ENCODE measurements at regions not wholly inside any gene's neighbourhood (a gene's known extent, or its start where the extent isn't known, plus 50 kb on each side); places are given as distances from the start of the nearest gene placed in this dataset.

GRCh38 chr7:3149231-3149995 lies 105.7 kb upstream of the CARD11 start:
- H2BK5ac ChIP-seq (ENCODE audit: low read length), result no peak overlapping the region
- no peak overlapping the region for H3K4me3 ChIP-seq (ENCODE audit: low read length in 2 of 2)
- no peak overlapping the region for H2BK120ac ChIP-seq (ENCODE audit: low read depth, low read length)
- no peak overlapping the region for H2BK12ac ChIP-seq (ENCODE audit: low read length)
- H2AK5ac ChIP-seq (ENCODE audit: low read depth, low read length), result peak overlapping the region; percentile 63
- H4K91ac ChIP-seq (ENCODE audit: low read depth, low read length, poor library complexity), result no peak overlapping the region
- no peaks in the 10 kb centered on the region for H3K9me3 ChIP-seq (replicated peaks in 1 of 2; ENCODE audit: control insufficient read depth in 2 of 2, insufficient read depth in 1 of 2, low read depth in 1 of 2, low read length in 2 of 2)
- peak overlapping the region; percentile 42 for H3K4ac ChIP-seq (ENCODE audit: low read length)
- no peaks in the 10 kb centered on the region for H3K79me1 ChIP-seq (ENCODE audit: low read depth, low read length)
- H3K4me1 ChIP-seq (ENCODE audit: control insufficient read depth in 2 of 2, insufficient read depth in 1 of 2, low read depth in 1 of 2, low read length in 2 of 2), result no peaks in the 10 kb centered on the region
- H3K4me2 ChIP-seq (ENCODE audit: insufficient read depth, low read length, poor library complexity, severe bottlenecking), result no peak overlapping the region
- H3K36me3 ChIP-seq (replicated peaks in 1 of 2; ENCODE audit: control insufficient read depth in 2 of 2, insufficient read depth in 2 of 2, low read length in 2 of 2), result no peaks in the 10 kb centered on the region
- H3K27me3 ChIP-seq (ENCODE audit: control insufficient read depth in 3 of 3, insufficient read depth in 3 of 3, low read depth in 1 of 3, low read length in 3 of 3), result no peaks in the 10 kb centered on the region
- no peak overlapping the region for H2AFZ ChIP-seq (ENCODE audit: low read length)
- H3K9ac ChIP-seq (ENCODE audit: low read depth, low read length, poor library complexity), result no peak overlapping the region
- H2BK15ac ChIP-seq (ENCODE audit: low read length), result peak overlapping the region; percentile 27
- H4K8ac ChIP-seq (ENCODE audit: low read depth, low read length), result no peak overlapping the region
- H3K14ac ChIP-seq (ENCODE audit: low read length), result peak overlapping the region; percentile 31
- WGBS, 2 donors (ENCODE audit: extremely low coverage in 2 of 2, insufficient read length in 2 of 2, insufficient replicate concordance in 1 of 2), result no CpG with 5 or more reads among the region's 13 CpGs
- H3K27ac ChIP-seq (replicated peaks; ENCODE audit: low read length), result no peak overlapping the region
- H3K23ac ChIP-seq (ENCODE audit: low read depth, low read length, poor library complexity), result no peak overlapping the region
- no peak for DNase-seq (ENCODE audit: low spot score)
- H3K18ac ChIP-seq (ENCODE audit: low read length), result peak overlapping the region; percentile 52

GRCh38 chr7:3150027-3150426 lies 106.4 kb upstream of the CARD11 start:
- Histone ChIP-seq H3K9ac (ENCODE audit: low read depth, low read length, poor library complexity) (no peak overlapping the region), H3K27ac (replicated peaks; ENCODE audit: low read length) (no peak overlapping the region), H4K91ac (ENCODE audit: low read depth, low read length, poor library complexity) (no peak overlapping the region), H3K18ac (ENCODE audit: low read length) (peak overlapping the region; percentile 36), H2BK12ac (ENCODE audit: low read length) (no peak overlapping the region), H3K79me1 (ENCODE audit: low read depth, low read length) (no peaks in the 10 kb centered on the region), H2BK15ac (ENCODE audit: low read length) (no peak overlapping the region), H3K9me3 (replicated peaks in 1 of 2; ENCODE audit: control insufficient read depth in 2 of 2, insufficient read depth in 1 of 2, low read depth in 1 of 2, low read length in 2 of 2) (no peaks in the 10 kb centered on the region), H3K4me1 (ENCODE audit: control insufficient read depth in 2 of 2, insufficient read depth in 1 of 2, low read depth in 1 of 2, low read length in 2 of 2) (no peaks in the 10 kb centered on the region), H3K14ac (ENCODE audit: low read length) (no peak overlapping the region), H3K27me3 (ENCODE audit: control insufficient read depth in 3 of 3, insufficient read depth in 3 of 3, low read depth in 1 of 3, low read length in 3 of 3) (no peaks in the 10 kb centered on the region), H3K23ac (ENCODE audit: low read depth, low read length, poor library complexity) (no peak overlapping the region), H3K4ac (ENCODE audit: low read length) (peak overlapping the region; percentile 42), H2AFZ (ENCODE audit: low read length) (no peak overlapping the region), H3K4me2 (ENCODE audit: insufficient read depth, low read length, poor library complexity, severe bottlenecking) (no peak overlapping the region), H3K4me3 (ENCODE audit: low read length in 2 of 2) (no peak overlapping the region), H2BK5ac (ENCODE audit: low read length) (no peak overlapping the region), H3K36me3 (replicated peaks in 1 of 2; ENCODE audit: control insufficient read depth in 2 of 2, insufficient read depth in 2 of 2, low read length in 2 of 2) (no peaks in the 10 kb centered on the region), H4K8ac (ENCODE audit: low read depth, low read length) (no peak overlapping the region), H2AK5ac (ENCODE audit: low read depth, low read length) (no peak overlapping the region), H2BK120ac (ENCODE audit: low read depth, low read length) (no peak overlapping the region)
- no CpG with 5 or more reads among the region's 8 CpGs for WGBS, 2 donors (ENCODE audit: extremely low coverage in 2 of 2, insufficient read length in 2 of 2, insufficient replicate concordance in 1 of 2)
- no peak for DNase-seq (ENCODE audit: low spot score)

- Histone ChIP-seq H3K9me3 (replicated peaks in 1 of 2; ENCODE audit: control insufficient read depth in 2 of 2, insufficient read depth in 1 of 2, low read depth in 1 of 2, low read length in 2 of 2) (no peaks in the 10 kb centered on the region), H2BK5ac (ENCODE audit: low read length) (no peak overlapping the region), H3K27me3 (ENCODE audit: control insufficient read depth in 3 of 3, insufficient read depth in 3 of 3, low read depth in 1 of 3, low read length in 3 of 3) (no peaks in the 10 kb centered on the region), H3K14ac (ENCODE audit: low read length) (no peak overlapping the region), H3K18ac (ENCODE audit: low read length) (no peak overlapping the region), H3K9ac (ENCODE audit: low read depth, low read length, poor library complexity) (no peak overlapping the region), H4K91ac (ENCODE audit: low read depth, low read length, poor library complexity) (no peak overlapping the region), H4K8ac (ENCODE audit: low read depth, low read length) (no peak overlapping the region), H3K4me1 (ENCODE audit: control insufficient read depth in 2 of 2, insufficient read depth in 1 of 2, low read depth in 1 of 2, low read length in 2 of 2) (no peaks in the 10 kb centered on the region), H3K23ac (ENCODE audit: low read depth, low read length, poor library complexity) (no peak overlapping the region), H3K27ac (replicated peaks; ENCODE audit: low read length) (no peak overlapping the region), H3K4me3 (ENCODE audit: low read length in 2 of 2) (no peak overlapping the region), H3K4ac (ENCODE audit: low read length) (no peak overlapping the region), H2BK120ac (ENCODE audit: low read depth, low read length) (no peak overlapping the region), H3K4me2 (ENCODE audit: insufficient read depth, low read length, poor library complexity, severe bottlenecking) (no peak overlapping the region), H2AFZ (ENCODE audit: low read length) (no peak overlapping the region), H3K36me3 (replicated peaks in 1 of 2; ENCODE audit: control insufficient read depth in 2 of 2, insufficient read depth in 2 of 2, low read length in 2 of 2) (no peaks in the 10 kb centered on the region), H3K79me1 (ENCODE audit: low read depth, low read length) (no peaks in the 10 kb centered on the region), H2BK12ac (ENCODE audit: low read length) (no peak overlapping the region), H2BK15ac (ENCODE audit: low read length) (no peak overlapping the region), H2AK5ac (ENCODE audit: low read depth, low read length) (no peak overlapping the region)
- WGBS, 2 donors (ENCODE audit: extremely low coverage in 2 of 2, insufficient read length in 2 of 2, insufficient replicate concordance in 1 of 2), result no CpG with 5 or more reads among the region's 7 CpGs
- DNase-seq (ENCODE audit: low spot score), result no peak
Observed at GRCh38 chr7:3151784-3152183, 108.1 kb upstream of the CARD11 start.

GRCh38 chr7:3152714-3153113 lies 109.0 kb upstream of the CARD11 start:
- H3K14ac ChIP-seq (ENCODE audit: low read length), result no peak overlapping the region
- no peak for DNase-seq (ENCODE audit: low spot score)
- H3K18ac ChIP-seq (ENCODE audit: low read length), result no peak overlapping the region
- no peaks in the 10 kb centered on the region for H3K27me3 ChIP-seq (ENCODE audit: control insufficient read depth in 3 of 3, insufficient read depth in 3 of 3, low read depth in 1 of 3, low read length in 3 of 3)
- no peak overlapping the region for H2BK120ac ChIP-seq (ENCODE audit: low read depth, low read length)
- H2AK5ac ChIP-seq (ENCODE audit: low read depth, low read length), result no peak overlapping the region
- H3K4me2 ChIP-seq (ENCODE audit: insufficient read depth, low read length, poor library complexity, severe bottlenecking), result no peak overlapping the region
- no peak overlapping the region for H4K91ac ChIP-seq (ENCODE audit: low read depth, low read length, poor library complexity)
- no peaks in the 10 kb centered on the region for H3K4me1 ChIP-seq (ENCODE audit: control insufficient read depth in 2 of 2, insufficient read depth in 1 of 2, low read depth in 1 of 2, low read length in 2 of 2)
- no peak overlapping the region for H2BK5ac ChIP-seq (ENCODE audit: low read length)
- no peak overlapping the region for H3K4me3 ChIP-seq (ENCODE audit: low read length in 2 of 2)
- no peak overlapping the region for H4K8ac ChIP-seq (ENCODE audit: low read depth, low read length)
- H2BK12ac ChIP-seq (ENCODE audit: low read length), result no peak overlapping the region
- no peak overlapping the region for H3K9ac ChIP-seq (ENCODE audit: low read depth, low read length, poor library complexity)
- H3K36me3 ChIP-seq (replicated peaks in 1 of 2; ENCODE audit: control insufficient read depth in 2 of 2, insufficient read depth in 2 of 2, low read length in 2 of 2), result no peaks in the 10 kb centered on the region
- no CpG with 5 or more reads among the region's 7 CpGs for WGBS, 2 donors (ENCODE audit: extremely low coverage in 2 of 2, insufficient read length in 2 of 2, insufficient replicate concordance in 1 of 2)
- no peak overlapping the region for H3K27ac ChIP-seq (replicated peaks; ENCODE audit: low read length)
- H3K4ac ChIP-seq (ENCODE audit: low read length), result no peak overlapping the region
- no peaks in the 10 kb centered on the region for H3K79me1 ChIP-seq (ENCODE audit: low read depth, low read length)
- no peak overlapping the region for H2BK15ac ChIP-seq (ENCODE audit: low read length)
- H3K23ac ChIP-seq (ENCODE audit: low read depth, low read length, poor library complexity), result no peak overlapping the region
- no peaks in the 10 kb centered on the region for H3K9me3 ChIP-seq (replicated peaks in 1 of 2; ENCODE audit: control insufficient read depth in 2 of 2, insufficient read depth in 1 of 2, low read depth in 1 of 2, low read length in 2 of 2)
- H2AFZ ChIP-seq (ENCODE audit: low read length), result no peak overlapping the region
